Esophagus muscularis mucosa (tissue), 4 donors: ENCODE measurements at regions not wholly inside any gene's neighbourhood (a gene's known extent, or its start where the extent isn't known, plus 50 kb on each side); places are given as distances from the start of the nearest gene placed in this dataset.

Experiments used
- DNase-seq: peaks from one replicate; pipeline ENCODE4 v3.0.0-alpha.2; 2017; ENCODE audit errors: extremely low spot score
- H3K27ac ChIP-seq, 4 donors: fragments of 200-600 bp; sonication (generic); replicated peaks in 1 of 4; 1 replicate in 3 of 4; 2 replicates in 1 of 4; pipeline ENCODE4 v1.5.1; 2016 to 2019; ENCODE audit warnings: mild to moderate bottlenecking in 1 of 4
- H3K27me3 ChIP-seq, 4 donors: fragments of 200-600 bp; sonication (generic); one replicate each; pipeline versions ENCODE4 v1.5.1 to v1.6.0; 2016 to 2019
- H3K36me3 ChIP-seq, 4 donors: fragments of 200-600 bp; sonication (generic); one replicate each; pipeline ENCODE4 v1.5.1; 2016 to 2019
- H3K4me1 ChIP-seq, 4 donors: fragments of 200-600 bp; sonication (generic); one replicate each; pipeline ENCODE4 v1.5.1; 2016 to 2019
- H3K4me3 ChIP-seq, 4 donors: fragments of 200-600 bp; sonication (generic); 1 replicate in 2 of 4; 2 replicates in 2 of 4; pipeline ENCODE4 v1.5.1; 2016 to 2019; ENCODE audit warnings: mild to moderate bottlenecking in 4 of 4, moderate library complexity in 1 of 4
- H3K9me3 ChIP-seq, 4 donors: fragments of 200-600 bp; sonication (generic); 1 replicate in 3 of 4; 2 replicates in 1 of 4; pipeline ENCODE4 v1.5.1; 2016 to 2019
- CTCF ChIP-seq, 3 experiments: fragments of 200-600 bp in 2 of 3; fragments of 450-650 bp in 1 of 3; sonication (generic) in 2 of 3; IDR thresholded peaks; one replicate each; pipeline ENCODE4 v1.5.1; 2017 to 2019; ENCODE audit warnings: antibody characterized with exemption in 3 of 3, mild to moderate bottlenecking in 2 of 3, moderate library complexity in 1 of 3
- EP300 ChIP-seq: sonication (generic); formaldehyde crosslinking; IDR thresholded peaks from one replicate; pipeline ENCODE4 v1.6.1; 2017; ENCODE audit warnings: antibody characterized with exemption
- POLR2A ChIP-seq: fragments of 450-650 bp; IDR thresholded peaks from one replicate; pipeline ENCODE4 v1.6.1; 2017; ENCODE audit warnings: antibody characterized with exemption, moderate library complexity, mild to moderate bottlenecking, low read depth
- POLR2AphosphoS5 ChIP-seq, 2 donors: sonication (generic); formaldehyde crosslinking; IDR thresholded peaks; one replicate each; pipeline ENCODE4 v1.6.1; 2017; ENCODE audit warnings: antibody characterized with exemption in 2 of 2
- whole genome bisulfite sequencing: methylation state at CpG from one replicate; pipeline ENCODE4 v1.1.5; 2018; 5-methylcytosine and 5-hydroxymethylcytosine counted together
- intact Hi-C: fragments of 100-400 bp; cut with DNase I; formaldehyde crosslinking; loops from one replicate; pipeline ENCODE4 v1.15.1; 2023

- no peak overlapping the region for H3K4me3 ChIP-seq
- H3K36me3 ChIP-seq: no peaks in the 10 kb centered on the region
- DNase-seq: no peak
- no peaks in the 10 kb centered on the region for H3K9me3 ChIP-seq
- H3K27ac ChIP-seq: no peak overlapping the region
- TF ChIP-seq EP300: no peak
- TF ChIP-seq POLR2A: no peak
- no peak for TF ChIP-seq POLR2AphosphoS5 (IDR thresholded peaks at IDR 0.05)
- TF ChIP-seq CTCF (IDR thresholded peaks at IDR 0.05): no peak
- H3K4me1 ChIP-seq: no peaks in the 10 kb centered on the region
- intact Hi-C loops: no loop called here
- no peaks in the 10 kb centered on the region for H3K27me3 ChIP-seq
These were observed 557.9 kb upstream of the ANO5 start for GRCh38 chr11:21634956-21635355.

DNA sequence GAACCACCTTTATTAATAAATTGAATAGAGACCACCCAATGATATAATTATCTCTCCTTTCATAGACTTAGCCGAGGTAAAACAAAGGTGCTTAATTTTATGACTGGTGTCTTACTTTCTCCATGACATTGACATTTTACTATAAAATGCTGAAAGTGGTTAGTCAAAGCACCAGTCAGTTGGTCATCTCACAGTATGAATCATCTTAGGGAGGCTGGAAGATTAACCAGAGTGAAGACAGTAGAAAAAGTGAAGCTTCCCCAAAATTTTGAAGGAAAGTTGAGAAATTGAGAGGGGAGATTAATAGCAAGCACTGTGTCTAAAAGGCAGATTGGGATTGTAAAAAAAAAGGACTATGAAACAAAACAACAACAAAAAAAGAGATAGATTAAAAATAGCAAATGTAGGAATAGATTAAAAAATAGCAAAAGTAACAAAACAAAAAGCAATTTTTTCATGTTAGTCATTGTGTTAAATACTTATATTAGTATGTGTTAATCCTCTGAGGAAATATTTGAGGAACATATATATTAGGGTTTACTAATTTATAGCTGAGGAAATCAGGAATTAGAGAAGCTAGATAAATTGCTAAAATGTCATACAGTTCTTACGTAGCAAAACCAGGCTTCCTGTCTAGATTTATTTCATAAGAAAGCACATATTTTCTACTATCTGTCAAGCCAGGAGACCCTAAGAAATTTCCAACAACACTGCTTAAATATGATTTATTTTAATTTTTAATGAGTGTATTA, 557.3 kb upstream of the ANO5 start:
- Histone ChIP-seq H3K9me3 (no peaks in the 10 kb centered on the region), H3K4me3 (no peak overlapping the region), H3K27ac (no peak overlapping the region), H3K4me1 (no peaks in the 10 kb centered on the region), H3K27me3 (no peaks in the 10 kb centered on the region), H3K36me3 (no peaks in the 10 kb centered on the region)
- WGBS: 58% methylated on average over 2 of the region's 2 CpGs
- intact Hi-C loops: no loop called here
- TF ChIP-seq EP300 (no peak), CTCF (IDR thresholded peaks at IDR 0.05) (no peak), POLR2A (no peak), POLR2AphosphoS5 (IDR thresholded peaks at IDR 0.05) (no peak)
- DNase-seq: no peak

GRCh38 chr11:21636561-21636960, 556.3 kb upstream of the ANO5 start:
- no peak overlapping the region for H3K27ac ChIP-seq

DNA sequence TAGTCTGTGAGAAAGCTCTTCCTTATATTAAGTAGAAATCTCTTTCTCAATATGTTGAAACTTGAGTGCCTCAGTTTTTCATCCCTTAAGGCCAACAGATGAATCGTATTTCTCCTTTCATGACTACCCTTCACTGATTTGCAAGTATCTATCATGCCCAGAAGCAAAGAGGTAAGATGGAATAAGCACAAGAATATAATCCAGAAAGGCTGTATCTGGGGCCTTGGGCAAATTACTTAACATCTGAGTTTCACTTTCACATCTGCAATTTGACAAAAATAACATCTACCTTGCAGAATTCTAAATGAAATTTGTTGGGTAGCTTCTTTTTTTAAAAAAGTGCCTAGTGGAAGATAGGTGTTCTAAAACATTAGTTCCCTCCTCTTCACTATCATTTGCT, 552.4 kb upstream of the ANO5 start:
- DNase-seq: no peak
- Histone ChIP-seq H3K27ac (no peak overlapping the region), H3K36me3 (no peaks in the 10 kb centered on the region), H3K27me3 (no peaks in the 10 kb centered on the region), H3K4me3 (no peak overlapping the region), H3K9me3 (no peaks in the 10 kb centered on the region), H3K4me1 (no peaks in the 10 kb centered on the region)
- TF ChIP-seq POLR2AphosphoS5 (IDR thresholded peaks at IDR 0.05): no peak
- TF ChIP-seq POLR2A: no peak
- no peak for TF ChIP-seq EP300
- no peak for TF ChIP-seq CTCF (IDR thresholded peaks at IDR 0.05)
- intact Hi-C loops: no loop called here
- 60% methylated on average over 1 of the region's 1 CpG for WGBS

More at GRCh38 chr11:21636561-21636960, 556.3 kb upstream of the ANO5 start:
- DNase-seq: no peak
- Histone ChIP-seq H3K4me3 (no peak overlapping the region), H3K9me3 (no peaks in the 10 kb centered on the region), H3K27me3 (no peaks in the 10 kb centered on the region), H3K36me3 (no peaks in the 10 kb centered on the region), H3K4me1 (no peaks in the 10 kb centered on the region)
- intact Hi-C loops: no loop called here
- TF ChIP-seq POLR2AphosphoS5 (IDR thresholded peaks at IDR 0.05): no peak
- no peak for TF ChIP-seq EP300
- TF ChIP-seq CTCF (IDR thresholded peaks at IDR 0.05): no peak
- no peak for TF ChIP-seq POLR2A

- Histone ChIP-seq H3K27ac (no peak overlapping the region), H3K9me3 (no peaks in the 10 kb centered on the region), H3K36me3 (no peaks in the 10 kb centered on the region), H3K4me3 (no peak overlapping the region), H3K4me1 (no peaks in the 10 kb centered on the region), H3K27me3 (no peaks in the 10 kb centered on the region)
- DNase-seq: no peak
- 94% methylated on average over 3 of the region's 3 CpGs for WGBS
- intact Hi-C loops: no loop called here
- TF ChIP-seq CTCF (IDR thresholded peaks at IDR 0.05) (no peak), EP300 (no peak), POLR2A (no peak), POLR2AphosphoS5 (IDR thresholded peaks at IDR 0.05) (no peak)
These were observed 551.0 kb upstream of the ANO5 start for GRCh38 chr11:21641869-21642268.
